HCT116 (cell line): ENCODE measurements at regions not wholly inside any gene's neighbourhood (a gene's known extent, or its start where the extent isn't known, plus 50 kb on each side); places are given as distances from the start of the nearest gene placed in this dataset.

ENCODE experiments used
- ATAC-seq: fragments of 200-7000 bp; cut with Tn5 transposase; 2 replicates; pipeline ENCODE4 v1.9.1; 2020; ENCODE audit warnings: mild to moderate bottlenecking, moderate library complexity
- BruUV-seq: library from RNA; stranded (reverse); fragments of 400-500 nt; replicated peaks from 2 replicates; lab custom pipeline; 2021; lab: Mats Ljungman, UMichigan
- CTCF ChIA-PET: fragments of 300-600 bp; sonication (Branson Sonifier 250); formaldehyde crosslinking; loops from one replicate; lab custom pipeline; 2021; ENCODE audit warnings: antibody characterized with exemption; lab: Charles Lee
- POLR2A ChIA-PET: fragments of 300-600, 350-600 bp; sonication (Branson Sonifier 250); formaldehyde crosslinking; loops from one replicate; lab custom pipeline; 2021; ENCODE audit warnings: antibody characterized with exemption; lab: Charles Lee
- RAD21 ChIA-PET, 2 experiments: fragments of 300-600 bp; sonication (Branson Sonifier 250); formaldehyde crosslinking; loops; one replicate each; lab custom pipeline; 2023; ENCODE audit warnings: low total read pairs in 2 of 2; ENCODE audit not compliant: uncharacterized antibody in 2 of 2, unreplicated experiment in 2 of 2, low non-redundant PET in 1 of 2; lab: Charles Lee
- DNase-seq: peaks from one replicate; pipeline ENCODE4 v3.0.0-alpha.2; 2010; ENCODE audit warnings: low read depth, low spot score
- H2AFZ ChIP-seq: fragments of 200-600 bp; shearing (Covaris generic), sonication (generic); 2 replicates; pipeline ENCODE4 v1.6.1; 2017; ENCODE audit warnings: low read depth, mixed run types, mixed read lengths, antibody characterized with exemption, low read length; ENCODE audit not compliant: poor library complexity, severe bottlenecking
- H3K27ac ChIP-seq: 2 replicates; pipeline ENCODE4 v1.5.1; 2012; ENCODE audit warnings: low read depth, low read length
- H3K27me3 ChIP-seq: fragments of 200-600 bp; sonication (generic); 2 replicates; pipeline ENCODE4 v1.6.1; 2016; ENCODE audit warnings: mixed run types, low read length, mixed read lengths; ENCODE audit not compliant: insufficient read depth
- H3K36me3 ChIP-seq, 2 experiments: fragments of 200-500 bp in 1 of 2; fragments of 200-600 bp in 1 of 2; sonication (Bioruptor generic) in 1 of 2; sonication (generic) in 1 of 2; 2 replicates each; pipeline versions ENCODE4 v1.5.1 to v1.6.1; 2014 to 2016; ENCODE audit warnings: low read length in 2 of 2, inconsistent platforms in 1 of 2, mixed read lengths in 1 of 2, mixed run types in 1 of 2; ENCODE audit not compliant: insufficient read depth in 2 of 2, control insufficient read depth in 1 of 2
- H3K4me1 ChIP-seq, 2 experiments: fragments of 200-600 bp in 1 of 2; sonication (generic) in 1 of 2; 2 replicates each; pipeline versions ENCODE4 v1.5.1 to v1.6.1; 2012 to 2017; ENCODE audit warnings: low read length in 2 of 2, inconsistent platforms in 1 of 2, mild to moderate bottlenecking in 1 of 2, mixed read lengths in 1 of 2, mixed run types in 1 of 2, moderate library complexity in 1 of 2; ENCODE audit not compliant: insufficient read depth in 2 of 2, control insufficient read depth in 1 of 2
- H3K4me2 ChIP-seq: fragments of 200-600 bp; sonication (generic); 2 replicates; pipeline ENCODE4 v1.6.1; 2017; ENCODE audit warnings: mixed run types, low read length, mixed read lengths
- H3K4me3 ChIP-seq, 2 experiments: fragments of 200-600 bp in 1 of 2; sonication (generic) in 1 of 2; replicated peaks in 1 of 2; 2 replicates each; pipeline ENCODE4 v1.5.1; 2011 to 2016; ENCODE audit warnings: low read length in 2 of 2, control low read depth in 1 of 2, low read depth in 1 of 2, mild to moderate bottlenecking in 1 of 2, mixed read lengths in 1 of 2, mixed run types in 1 of 2
- H3K79me2 ChIP-seq: fragments of 200-600 bp; sonication (generic); 2 replicates; pipeline ENCODE4 v1.6.1; 2017; ENCODE audit warnings: mild to moderate bottlenecking, mixed run types, low read length, moderate library complexity, mixed read lengths; ENCODE audit not compliant: insufficient read depth
- H3K9ac ChIP-seq: fragments of 200-600 bp; sonication (generic); 2 replicates; pipeline ENCODE4 v1.6.1; 2016; ENCODE audit warnings: low read length, mixed read lengths
- H3K9me2 ChIP-seq: fragments of 200-600 bp; sonication (generic), shearing (Covaris generic); 2 replicates; pipeline ENCODE4 v1.6.1; 2017; ENCODE audit warnings: mixed run types, mild to moderate bottlenecking, moderate library complexity; ENCODE audit not compliant: insufficient read depth
- H3K9me3 ChIP-seq, 2 experiments: fragments of 200-500 bp in 1 of 2; fragments of 200-600 bp in 1 of 2; sonication (Bioruptor generic) in 1 of 2; sonication (generic) in 1 of 2; 2 replicates each; pipeline ENCODE4 v1.6.1; 2014 to 2017; ENCODE audit warnings: low read length in 2 of 2, mixed read lengths in 2 of 2, inconsistent platforms in 1 of 2, low read depth in 1 of 2, mild to moderate bottlenecking in 1 of 2, mixed run types in 1 of 2, moderate library complexity in 1 of 2; ENCODE audit not compliant: control insufficient read depth in 1 of 2, insufficient read depth in 1 of 2
- H4K20me1 ChIP-seq: fragments of 200-600 bp; sonication (generic), shearing (Covaris generic); 2 replicates; pipeline ENCODE4 v1.6.1; 2017; ENCODE audit warnings: mixed run types, mild to moderate bottlenecking, moderate library complexity; ENCODE audit not compliant: insufficient read depth
- CBX3 ChIP-seq: IDR thresholded peaks from 2 replicates; pipeline ENCODE4 v1.6.1; 2012; ENCODE audit warnings: low read depth
- CEBPB ChIP-seq: IDR thresholded peaks from 2 replicates; pipeline ENCODE4 v1.6.1; 2012; ENCODE audit warnings: low read depth
- EGR1 ChIP-seq: IDR thresholded peaks from 2 replicates; pipeline ENCODE4 v1.6.1; 2012; ENCODE audit warnings: low read depth
- ELF1 ChIP-seq: IDR thresholded peaks from 2 replicates; pipeline ENCODE4 v1.6.1; 2012; ENCODE audit warnings: low read depth, borderline replicate concordance
- EZH2 ChIP-seq: fragments of 200-600 bp; sonication (generic); IDR thresholded peaks from 2 replicates; pipeline ENCODE4 v1.6.1; 2017; ENCODE audit warnings: antibody characterized with exemption, mixed run types
- EZH2phosphoT487 ChIP-seq: fragments of 200-600 bp; IDR thresholded peaks from 2 replicates; pipeline ENCODE4 v1.6.1; 2018; ENCODE audit warnings: antibody characterized with exemption, borderline replicate concordance
- FOSL1 ChIP-seq: IDR thresholded peaks from 2 replicates; pipeline ENCODE4 v1.6.1; 2012; ENCODE audit warnings: low read depth
- POLR2A ChIP-seq: IDR thresholded peaks from 2 replicates; pipeline ENCODE4 v1.7.0; 2011; ENCODE audit warnings: borderline replicate concordance; ENCODE audit not compliant: insufficient read depth, insufficient read length; ENCODE audit errors: extremely low read depth
- POLR2AphosphoS5 ChIP-seq: IDR thresholded peaks from 2 replicates; pipeline ENCODE4 v1.6.1; 2011; ENCODE audit warnings: mild to moderate bottlenecking, low read depth, low read length, moderate library complexity
- RAD21 ChIP-seq: IDR thresholded peaks from 2 replicates; pipeline ENCODE4 v1.6.1; 2012; ENCODE audit warnings: low read depth, mild to moderate bottlenecking
- SP1 ChIP-seq: IDR thresholded peaks from 2 replicates; pipeline ENCODE4 v1.6.1; 2012; ENCODE audit warnings: low read depth
- SRF ChIP-seq: IDR thresholded peaks from 2 replicates; pipeline ENCODE4 v1.6.1; 2012; ENCODE audit warnings: low read depth
- YY1 ChIP-seq: IDR thresholded peaks from 2 replicates; pipeline ENCODE4 v1.6.1; 2011; ENCODE audit warnings: low read length, low read depth, moderate library complexity, mild to moderate bottlenecking; ENCODE audit not compliant: insufficient replicate concordance; ENCODE audit errors: extremely low read depth
- ZFX ChIP-seq: fragments of 450-650 bp; IDR thresholded peaks from 2 replicates; pipeline ENCODE4 v1.6.1; 2017
- intact Hi-C: fragments of 100-400 bp; cut with micrococcal nuclease; formaldehyde crosslinking; loops from 2 replicates; pipeline ENCODE4 v1.10.0; 2022
- TF ChIP-seq, protein P1 (sequence below): IDR thresholded peaks from 2 replicates; pipeline ENCODE4 v1.6.1; 2011; ENCODE audit warnings: mild to moderate bottlenecking, low read length, moderate library complexity; ENCODE audit not compliant: insufficient replicate concordance; ENCODE audit errors: extremely low read depth
- TF ChIP-seq, protein P2 (sequence below): IDR thresholded peaks from 2 replicates; pipeline ENCODE4 v1.6.1; 2012
- TF ChIP-seq, protein P3 (sequence below): IDR thresholded peaks from 2 replicates; pipeline ENCODE4 v1.6.1; 2012

DNA sequence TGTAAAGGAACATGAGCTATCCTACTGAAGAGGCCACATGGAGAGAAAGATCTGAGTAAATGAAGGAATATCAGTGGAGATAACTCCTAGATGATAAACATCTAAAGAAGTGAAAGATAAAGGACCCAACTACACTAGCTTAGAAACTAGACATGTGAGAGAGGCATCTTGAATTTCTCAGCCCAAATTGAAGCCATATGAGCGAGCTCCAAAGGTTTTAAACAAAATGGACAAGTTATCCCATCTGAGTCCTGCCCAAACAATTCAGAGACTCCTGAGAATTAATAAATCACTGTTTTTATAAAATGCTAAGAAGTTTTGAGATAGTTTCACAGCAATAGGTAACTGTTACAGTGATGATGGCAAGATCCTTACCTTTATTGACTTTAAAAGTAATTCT lies 438.9 kb downstream of the NAV3 start:
- POLR2A ChIA-PET: no interaction called here
- TF ChIP-seq SRF (no peak), EZH2phosphoT487 (no peak), CBX3 (no peak), SP1 (no peak), CEBPB (no peak)
- TF ChIP-seq, protein P1, sequence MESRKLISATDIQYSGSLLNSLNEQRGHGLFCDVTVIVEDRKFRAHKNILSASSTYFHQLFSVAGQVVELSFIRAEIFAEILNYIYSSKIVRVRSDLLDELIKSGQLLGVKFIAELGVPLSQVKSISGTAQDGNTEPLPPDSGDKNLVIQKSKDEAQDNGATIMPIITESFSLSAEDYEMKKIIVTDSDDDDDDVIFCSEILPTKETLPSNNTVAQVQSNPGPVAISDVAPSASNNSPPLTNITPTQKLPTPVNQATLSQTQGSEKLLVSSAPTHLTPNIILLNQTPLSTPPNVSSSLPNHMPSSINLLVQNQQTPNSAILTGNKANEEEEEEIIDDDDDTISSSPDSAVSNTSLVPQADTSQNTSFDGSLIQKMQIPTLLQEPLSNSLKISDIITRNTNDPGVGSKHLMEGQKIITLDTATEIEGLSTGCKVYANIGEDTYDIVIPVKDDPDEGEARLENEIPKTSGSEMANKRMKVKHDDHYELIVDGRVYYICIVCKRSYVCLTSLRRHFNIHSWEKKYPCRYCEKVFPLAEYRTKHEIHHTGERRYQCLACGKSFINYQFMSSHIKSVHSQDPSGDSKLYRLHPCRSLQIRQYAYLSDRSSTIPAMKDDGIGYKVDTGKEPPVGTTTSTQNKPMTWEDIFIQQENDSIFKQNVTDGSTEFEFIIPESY: no peak
- ATAC-seq (no peak), DNase-seq (no peak)
- Histone ChIP-seq H4K20me1 (no peaks in the 10 kb centered on the region), H3K9me3 (no peaks in the 10 kb centered on the region), H3K4me3 (no peak overlapping the region), H2AFZ (peak overlapping the region; percentile 13), H3K27ac (no peak overlapping the region), H3K36me3 (no peaks in the 10 kb centered on the region), H3K9me2 (no peaks in the 10 kb centered on the region), H3K4me1 (no peaks in the 10 kb centered on the region), H3K4me2 (no peak overlapping the region), H3K9ac (no peak overlapping the region), H3K79me2 (no peaks in the 10 kb centered on the region), H3K27me3 (no peaks in the 10 kb centered on the region)
- no TSS peak for BruUV-seq
- CTCF ChIA-PET: no interaction called here
- RAD21 ChIA-PET: no interaction called here
- intact Hi-C loops: no loop called here

DNA sequence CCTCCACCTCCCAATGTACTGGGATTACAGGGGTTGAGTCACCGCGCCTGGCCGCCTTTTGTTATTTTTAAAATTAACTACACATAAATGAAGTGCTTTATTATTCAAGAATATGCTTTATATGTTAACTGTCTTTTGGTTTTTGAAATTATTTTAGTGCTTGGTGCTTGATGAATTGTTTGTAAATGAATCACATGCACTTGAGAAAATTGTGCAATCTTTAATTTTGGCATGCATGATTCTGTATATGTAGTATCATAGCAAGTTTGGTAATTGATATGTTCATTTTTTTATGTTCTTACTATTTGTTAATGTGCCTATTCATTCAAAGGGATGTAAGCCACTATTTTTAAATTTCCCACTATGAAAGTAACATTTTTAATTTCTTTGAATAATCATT lies 440.9 kb downstream of the NAV3 start:
- Histone ChIP-seq H2AFZ (no peak overlapping the region), H3K27me3 (no peaks in the 10 kb centered on the region), H3K9me3 (no peaks in the 10 kb centered on the region), H3K4me1 (no peaks in the 10 kb centered on the region), H4K20me1 (no peaks in the 10 kb centered on the region), H3K79me2 (no peaks in the 10 kb centered on the region), H3K9me2 (no peaks in the 10 kb centered on the region), H3K36me3 (no peaks in the 10 kb centered on the region), H3K9ac (no peak overlapping the region)
- RAD21 ChIA-PET: no interaction called here
- no peak for DNase-seq
- CTCF ChIA-PET: no interaction called here
- POLR2A ChIA-PET: no interaction called here
- intact Hi-C loops: no loop called here
- TF ChIP-seq, protein P2, sequence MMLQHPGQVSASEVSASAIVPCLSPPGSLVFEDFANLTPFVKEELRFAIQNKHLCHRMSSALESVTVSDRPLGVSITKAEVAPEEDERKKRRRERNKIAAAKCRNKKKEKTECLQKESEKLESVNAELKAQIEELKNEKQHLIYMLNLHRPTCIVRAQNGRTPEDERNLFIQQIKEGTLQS: no peak
- TF ChIP-seq CBX3 (no peak), YY1 (no peak), SRF (no peak), ZFX (no peak), POLR2AphosphoS5 (no peak), SP1 (no peak), POLR2A (no peak), EZH2 (no peak), RAD21 (no peak), FOSL1 (no peak), EGR1 (no peak), ELF1 (no peak)
- TF ChIP-seq, protein P3, sequence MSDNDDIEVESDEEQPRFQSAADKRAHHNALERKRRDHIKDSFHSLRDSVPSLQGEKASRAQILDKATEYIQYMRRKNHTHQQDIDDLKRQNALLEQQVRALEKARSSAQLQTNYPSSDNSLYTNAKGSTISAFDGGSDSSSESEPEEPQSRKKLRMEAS: no peak
- TF ChIP-seq, all 23 proteins: peak for 0
- no peak overlapping the region for H3K4me3 ChIP-seq
- no peak for ATAC-seq
- no TSS peak for BruUV-seq
- no peak overlapping the region for H3K27ac ChIP-seq
- H3K4me2 ChIP-seq: no peak overlapping the region
